H1 (cell line): ENCODE measurements at regions not wholly inside any gene's neighbourhood (a gene's known extent, or its start where the extent isn't known, plus 50 kb on each side); places are given as distances from the start of the nearest gene placed in this dataset.

Source experiments
- CTCF ChIA-PET: fragments of 300-600 bp; sonication (Branson Sonifier 250); formaldehyde crosslinking; loops from one replicate; lab custom pipeline; 2021; ENCODE audit not compliant: partially characterized antibody; lab: Charles Lee
- POLR2A ChIA-PET: fragments of 300-600 bp; sonication (Branson Sonifier 250); formaldehyde crosslinking; loops from one replicate; lab custom pipeline; 2021; ENCODE audit warnings: inconsistent platforms; ENCODE audit not compliant: partially characterized antibody; lab: Charles Lee
- DNase-seq, 2 experiments: peaks; one replicate each; pipeline versions ENCODE4 v3.0.0 to v3.0.0-alpha.2; 2010 to 2022; ENCODE audit warnings: low spot score in 2 of 2, low read depth in 1 of 2, mixed read lengths in 1 of 2
- FAIRE-seq: peaks from 2 replicates; lab custom pipeline; 2011; peaks lifted over from hg19 to GRCh38; lab: Jason Lieb, UNC
- H2AFZ ChIP-seq: 2 replicates; pipeline ENCODE4 v1.8.1; 2012; ENCODE audit warnings: low read length, inconsistent platforms
- H2AK5ac ChIP-seq: 2 replicates; pipeline ENCODE4 v1.6.1; 2013; ENCODE audit warnings: low read depth, low read length
- H2BK120ac ChIP-seq: replicated peaks from 2 replicates; pipeline ENCODE3; 2013; ENCODE audit warnings: low read depth, low read length, inconsistent platforms
- H2BK12ac ChIP-seq: 2 replicates; pipeline ENCODE4 v1.6.1; 2013; ENCODE audit warnings: low read depth, low read length
- H2BK15ac ChIP-seq: 2 replicates; pipeline ENCODE4 v1.6.1; 2013; ENCODE audit warnings: low read length
- H2BK20ac ChIP-seq: 2 replicates; pipeline ENCODE4 v1.6.1; 2013; ENCODE audit warnings: low read length
- H2BK5ac ChIP-seq: 2 replicates; pipeline ENCODE4 v1.6.1; 2013; ENCODE audit warnings: low read depth, low read length
- H3K14ac ChIP-seq: 2 replicates; pipeline ENCODE4 v1.6.1; 2013; ENCODE audit warnings: inconsistent platforms; ENCODE audit not compliant: insufficient read length
- H3K18ac ChIP-seq: 2 replicates; pipeline ENCODE4 v1.6.1; 2013; ENCODE audit warnings: low read length; ENCODE audit errors: extremely low read depth
- H3K23ac ChIP-seq: 2 replicates; pipeline ENCODE4 v1.6.1; 2013; ENCODE audit warnings: inconsistent platforms; ENCODE audit not compliant: insufficient read length
- H3K23me2 ChIP-seq: 2 replicates; pipeline ENCODE4 v1.6.1; 2013; ENCODE audit warnings: low read depth, low read length
- H3K27ac ChIP-seq: 2 replicates; pipeline ENCODE4 v1.6.1; 2011; ENCODE audit warnings: low read depth, low read length, inconsistent platforms
- H3K27me3 ChIP-seq, 4 experiments: replicated peaks in 1 of 4; 1 replicate in 1 of 4; 2 replicates in 3 of 4; pipeline versions ENCODE4 v1.6.1 to v1.8.1; 2011 to 2013; ENCODE audit warnings: low read length in 3 of 4, mild to moderate bottlenecking in 3 of 4, inconsistent platforms in 2 of 4, mixed read lengths in 2 of 4, moderate library complexity in 1 of 4; ENCODE audit not compliant: control insufficient read depth in 3 of 4, insufficient read depth in 3 of 4; ENCODE audit errors: extremely low read depth in 1 of 4
- H3K36me3 ChIP-seq, 4 experiments: 2 replicates each; pipeline versions ENCODE4 v1.6.1 to v1.8.1; 2011 to 2013; ENCODE audit warnings: mild to moderate bottlenecking in 4 of 4, low read length in 3 of 4, moderate library complexity in 2 of 4, control low read depth in 1 of 4, inconsistent platforms in 1 of 4; ENCODE audit not compliant: insufficient read depth in 4 of 4, control insufficient read depth in 2 of 4
- H3K4ac ChIP-seq: replicated peaks from 2 replicates; pipeline ENCODE3; 2013; ENCODE audit warnings: low read length, low read depth, mixed read lengths, inconsistent platforms; ENCODE audit not compliant: insufficient read length
- H3K4me1 ChIP-seq, 4 experiments: replicated peaks in 1 of 4; 1 replicate in 1 of 4; 2 replicates in 3 of 4; pipeline versions ENCODE4 v1.6.1 to v1.8.1; 2011 to 2013; ENCODE audit warnings: low read length in 3 of 4, inconsistent platforms in 2 of 4, mixed read lengths in 1 of 4; ENCODE audit not compliant: insufficient read depth in 4 of 4, control insufficient read depth in 3 of 4
- H3K4me2 ChIP-seq, 2 experiments: 2 replicates each; pipeline versions ENCODE4 v1.6.1 to v1.8.1; 2011 to 2013; ENCODE audit warnings: low read depth in 2 of 2, low read length in 2 of 2, control low read depth in 1 of 2, inconsistent platforms in 1 of 2, mild to moderate bottlenecking in 1 of 2; ENCODE audit not compliant: insufficient read depth in 1 of 2
- H3K4me3 ChIP-seq, 4 experiments: fragments of 200-600, 300-600 bp in 1 of 4; sonication (generic), shearing (Covaris generic), sonication (Bioruptor Twin) in 1 of 4; 2 replicates each; pipeline versions ENCODE4 v1.5.1 to v1.8.1; 2011 to 2016; ENCODE audit warnings: low read length in 4 of 4, low read depth in 3 of 4, control low read depth in 2 of 4, inconsistent platforms in 2 of 4, mild to moderate bottlenecking in 2 of 4, mixed read lengths in 1 of 4, moderate library complexity in 1 of 4; ENCODE audit not compliant: insufficient read depth in 2 of 4; ENCODE audit errors: extremely low read depth in 1 of 4
- H3K56ac ChIP-seq: replicated peaks from 2 replicates; pipeline ENCODE3; 2013; ENCODE audit warnings: low read depth, mild to moderate bottlenecking, mixed read lengths, low read length, inconsistent platforms; ENCODE audit not compliant: insufficient read length
- H3K79me1 ChIP-seq: 2 replicates; pipeline ENCODE4 v1.6.1; 2013; ENCODE audit warnings: low read depth, low read length, control low read depth
- H3K79me2 ChIP-seq, 2 experiments: 2 replicates each; pipeline versions ENCODE4 v1.6.1 to v1.8.1; 2012 to 2013; ENCODE audit warnings: low read length in 2 of 2, mild to moderate bottlenecking in 2 of 2, inconsistent platforms in 1 of 2; ENCODE audit not compliant: insufficient read depth in 2 of 2, control insufficient read depth in 1 of 2
- H3K9ac ChIP-seq, 4 experiments: replicated peaks in 1 of 4; 1 replicate in 1 of 4; 2 replicates in 3 of 4; pipeline versions ENCODE4 v1.6.1 to v1.8.1; 2011 to 2013; ENCODE audit warnings: low read depth in 3 of 4, low read length in 3 of 4, control low read depth in 2 of 4, mild to moderate bottlenecking in 2 of 4, moderate library complexity in 2 of 4, inconsistent platforms in 1 of 4; ENCODE audit errors: extremely low read depth in 1 of 4
- H3K9me3 ChIP-seq, 2 experiments: 2 replicates each; pipeline versions ENCODE4 v1.6.1 to v1.8.1; 2012 to 2013; ENCODE audit warnings: mild to moderate bottlenecking in 2 of 2, moderate library complexity in 2 of 2, control low read depth in 1 of 2, inconsistent platforms in 1 of 2, low read depth in 1 of 2, low read length in 1 of 2, mixed read lengths in 1 of 2; ENCODE audit not compliant: insufficient read depth in 2 of 2
- H4K20me1 ChIP-seq, 2 experiments: replicated peaks in 1 of 2; 2 replicates each; pipeline versions ENCODE3 to v1.8.1; 2011 to 2013; ENCODE audit warnings: inconsistent platforms in 2 of 2, low read length in 2 of 2, mild to moderate bottlenecking in 1 of 2; ENCODE audit not compliant: insufficient read depth in 2 of 2, control insufficient read depth in 1 of 2
- H4K5ac ChIP-seq: 2 replicates; pipeline ENCODE4 v1.6.1; 2013; ENCODE audit warnings: low read length, low read depth, mixed read lengths, inconsistent platforms; ENCODE audit not compliant: insufficient read length
- H4K8ac ChIP-seq: 2 replicates; pipeline ENCODE4 v1.8.0; 2013; ENCODE audit warnings: mild to moderate bottlenecking, moderate library complexity, low read length, inconsistent platforms; ENCODE audit not compliant: insufficient read depth; ENCODE audit errors: extremely low read depth
- H4K91ac ChIP-seq: replicated peaks from 2 replicates; pipeline ENCODE3; 2013; ENCODE audit warnings: low read length, mixed read lengths, inconsistent platforms; ENCODE audit not compliant: insufficient read length
- ATF3 ChIP-seq: IDR thresholded peaks from 2 replicates; pipeline ENCODE4 v1.6.1; 2011; ENCODE audit warnings: low read depth, mild to moderate bottlenecking, low read length; ENCODE audit not compliant: insufficient read depth
- CBX8 ChIP-seq: fragments of 300-800, 300-1000 bp; sonication (generic); IDR thresholded peaks from 2 replicates; pipeline ENCODE4 v1.7.1; 2016; ENCODE audit warnings: low read depth, low read length, borderline replicate concordance
- CHD2 ChIP-seq: IDR thresholded peaks from 2 replicates; pipeline ENCODE4 v1.6.1; 2012; ENCODE audit warnings: low read length, improper control_type of control experiment
- E2F6 ChIP-seq: IDR thresholded peaks from 2 replicates; pipeline ENCODE4 v1.6.1; 2012; ENCODE audit warnings: inconsistent platforms
- GTF2F1 ChIP-seq: IDR thresholded peaks from 2 replicates; pipeline ENCODE4 v1.6.1; 2012; ENCODE audit warnings: low read depth, low read length, improper control_type of control experiment, borderline replicate concordance
- HDAC2 ChIP-seq, 2 experiments: fragments of 300-600 bp in 1 of 2; sonication (generic) in 1 of 2; IDR thresholded peaks; 2 replicates each; pipeline ENCODE4 v1.6.1; 2011 to 2012; ENCODE audit warnings: low read depth in 2 of 2, low read length in 2 of 2, mild to moderate bottlenecking in 2 of 2, moderate library complexity in 2 of 2, borderline replicate concordance in 1 of 2, inconsistent platforms in 1 of 2
- JUND ChIP-seq: IDR thresholded peaks from 2 replicates; pipeline ENCODE4 v1.6.1; 2011; ENCODE audit warnings: mild to moderate bottlenecking, improper control_type of control experiment, low read length
- MAFK ChIP-seq: IDR thresholded peaks from 2 replicates; pipeline ENCODE4 v1.6.1; 2012; ENCODE audit warnings: low read depth, mild to moderate bottlenecking, improper control_type of control experiment, low read length
- MAX ChIP-seq: IDR thresholded peaks from 2 replicates; pipeline ENCODE4 v1.6.1; 2012; ENCODE audit warnings: inconsistent platforms
- POU5F1 ChIP-seq: IDR thresholded peaks from 2 replicates; pipeline ENCODE4 v1.6.1; 2011; ENCODE audit warnings: low read depth, mild to moderate bottlenecking, low read length, moderate library complexity
- SP4 ChIP-seq: IDR thresholded peaks from 2 replicates; pipeline ENCODE4 v1.6.1; 2012; ENCODE audit warnings: low read length, inconsistent platforms
- TAF1 ChIP-seq: IDR thresholded peaks from 2 replicates; pipeline ENCODE4 v1.6.1; 2011; ENCODE audit warnings: mild to moderate bottlenecking, low read depth, low read length
- TAF7 ChIP-seq: optimal IDR thresholded peaks from 2 replicates; pipeline ENCODE3; 2011; ENCODE audit warnings: low read depth, mild to moderate bottlenecking, inconsistent platforms, low read length, moderate library complexity, borderline replicate concordance
- TBP ChIP-seq: IDR thresholded peaks from 2 replicates; pipeline ENCODE4 v1.6.1; 2011; ENCODE audit warnings: low read depth, low read length, improper control_type of control experiment
- WGBS, 2 experiments: shearing (Covaris generic) in 1 of 2; methylation state at CpG; one replicate each; pipeline versions ENCODE4 v1.1.6 to v1.1.7; 2013 to 2015; ENCODE audit warnings: low lambda C conversion rate in 2 of 2, mixed read lengths in 2 of 2, inconsistent platforms in 1 of 2, low coverage in 1 of 2, missing lambda C conversion rate in 1 of 2; ENCODE audit not compliant: insufficient replicate concordance in 2 of 2, insufficient coverage in 1 of 2, insufficient read length in 1 of 2; ENCODE audit errors: extremely low coverage in 1 of 2, missing lambda C conversion rate in 1 of 2; 5-methylcytosine and 5-hydroxymethylcytosine counted together

GRCh38 chr7:110507369-110507768 is 583.6 kb upstream of the LRRN3 start:
- no peak overlapping the region for H2BK5ac ChIP-seq
- TF ChIP-seq CBX8 (no peak), SP4 (no peak), E2F6 (no peak), POU5F1 (no peak), MAFK (no peak), MAX (no peak), CHD2 (no peak), ATF3 (no peak), TBP (no peak), TAF7 (no peak), GTF2F1 (no peak), HDAC2 (IDR thresholded peaks at IDR 0.05; ENCODE audit: borderline replicate concordance in 1 of 2, low read depth in 2 of 2, low read length in 2 of 2) (no peak), TAF1 (no peak), JUND (no peak)

More at GRCh38 chr7:110507369-110507768, 583.6 kb upstream of the LRRN3 start:
- no peaks in the 10 kb centered on the region for H3K27me3 ChIP-seq
- no peak overlapping the region for H3K18ac ChIP-seq
- no peak overlapping the region for H3K14ac ChIP-seq
- H3K23ac ChIP-seq = no peak overlapping the region
- no peak overlapping the region for H2AK5ac ChIP-seq
- H3K79me1 ChIP-seq = peaks cover 2% of the 10 kb centered on the region; the same call in 1 of the 2 replicates
- H3K56ac ChIP-seq = no peak overlapping the region
- FAIRE-seq (no peak), DNase-seq (no peak)
- POLR2A ChIA-PET = interaction anchor here (0.6 kb wide), 1 partner anchor 210 kb away, joined by 3 read pairs; no protein-coding TSS in a partner anchor
- no peak overlapping the region for H2BK12ac ChIP-seq
- H3K4me2 ChIP-seq = no peak overlapping the region
- H2AFZ ChIP-seq = no peak overlapping the region
- CTCF ChIA-PET = no interaction called here
- no peak overlapping the region for H2BK120ac ChIP-seq
- no peaks in the 10 kb centered on the region for H3K36me3 ChIP-seq
- H3K4me3 ChIP-seq = no peak overlapping the region
- WGBS, 2 experiments = 88% methylated on average over 1 of the region's 1 CpG; no CpG with 5 or more reads in 1 of the 2 experiments
- no peak overlapping the region for H4K91ac ChIP-seq
- H3K9me3 ChIP-seq = no peaks in the 10 kb centered on the region
- no peaks in the 10 kb centered on the region for H4K20me1 ChIP-seq
- H2BK15ac ChIP-seq = no peak overlapping the region
- no peaks in the 10 kb centered on the region for H3K4me1 ChIP-seq
- H3K9ac ChIP-seq = no peak overlapping the region
- no peaks in the 10 kb centered on the region for H3K23me2 ChIP-seq
- H4K5ac ChIP-seq = no peak overlapping the region
- no peak overlapping the region for H4K8ac ChIP-seq
- no peak overlapping the region for H3K27ac ChIP-seq
- H3K79me2 ChIP-seq = no peaks in the 10 kb centered on the region
- H3K4ac ChIP-seq = no peak overlapping the region
- H2BK20ac ChIP-seq = no peak overlapping the region
